ENCODE measurements at regions not wholly inside any gene's neighbourhood (a gene's known extent, or its start where the extent isn't known, plus 50 kb on each side); places are given as distances from the start of the nearest gene placed in this dataset.

DNA sequence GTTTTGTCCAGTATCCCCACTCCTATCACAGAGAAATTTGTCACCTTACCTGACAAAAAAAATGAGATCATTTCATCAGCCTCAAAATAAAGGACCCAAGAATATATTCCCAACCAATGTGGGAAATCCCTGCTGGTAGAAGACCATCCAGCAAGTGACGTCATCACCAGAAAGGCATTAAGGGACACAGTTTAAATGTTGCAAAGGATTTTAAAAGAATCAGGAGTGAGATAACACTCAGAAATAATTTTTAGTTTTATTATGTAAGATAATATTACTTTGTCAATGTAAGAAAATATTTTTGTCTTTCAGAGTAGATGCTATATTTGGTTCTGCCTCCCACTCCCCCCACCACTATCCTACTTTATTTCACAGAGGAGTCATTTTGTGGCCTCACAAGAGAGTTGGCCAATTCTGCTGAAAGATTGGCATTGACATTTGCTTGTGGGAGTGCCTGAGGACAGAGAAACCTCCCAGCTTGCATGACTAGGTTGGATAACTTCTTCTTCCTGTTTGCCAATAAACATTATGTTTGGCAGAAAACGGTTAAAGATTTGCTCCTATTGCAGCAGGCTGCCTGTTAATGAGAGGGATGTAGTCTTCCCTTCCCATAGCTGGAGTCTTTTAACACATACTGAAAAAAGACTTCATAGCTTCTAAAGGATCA lies 288.6 kb upstream of the DAB2 start:
- Histone ChIP-seq H3K4me2 (ENCODE audit: control insufficient read depth, extremely low read depth, insufficient read depth, low read depth, low read length) (no peak overlapping the region), H3K4me3 (ENCODE audit: control insufficient read depth in 2 of 3, extremely low read depth in 1 of 3, insufficient read depth in 2 of 3, low read depth in 1 of 3, low read length in 3 of 3) (no peak overlapping the region), H3K27me3 (ENCODE audit: control insufficient read depth, extremely low read depth, insufficient read depth, low read length) (no peaks in the 10 kb centered on the region), H3K79me2 (ENCODE audit: control insufficient read depth, insufficient read depth, low read length) (no peaks in the 10 kb centered on the region), H3K27ac (ENCODE audit: control insufficient read depth, insufficient read depth, low read length) (no peak overlapping the region), H3K4me1 (ENCODE audit: control insufficient read depth, extremely low read depth, insufficient read depth, low read length) (no peaks in the 10 kb centered on the region), H3K36me3 (ENCODE audit: control insufficient read depth in 2 of 2, extremely low read depth in 1 of 2, insufficient read depth in 2 of 2, low read length in 2 of 2) (no peaks in the 10 kb centered on the region), H2AFZ (ENCODE audit: control insufficient read depth, low read length) (no peak overlapping the region), H3K9ac (ENCODE audit: control insufficient read depth, extremely low read depth, insufficient read depth, low read length) (no peak overlapping the region), H4K20me1 (ENCODE audit: control insufficient read depth, extremely low read depth, insufficient read depth, low read length) (no peaks in the 10 kb centered on the region), H3K9me3 (ENCODE audit: control insufficient read depth, low read depth, low read length) (no peaks in the 10 kb centered on the region), H3K9me1 (ENCODE audit: control insufficient read depth, extremely low read depth, insufficient read depth, low read length) (no peaks in the 10 kb centered on the region)
- dilution Hi-C loops (cut with MboI; ENCODE audit: extremely low pct_ligation_motif_present, low sequenced_read_pairs), result no loop called here
- TF ChIP-seq CTCF (optimal IDR thresholded peaks at IDR 0.05 in 1 of 3, IDR thresholded peaks at IDR 0.05 in 1 of 3, conservative IDR thresholded peaks at IDR 0.05 in 1 of 3; ENCODE audit: extremely low read depth in 1 of 3, insufficient read depth in 2 of 3, low read length in 3 of 3) (no peak), EZH2 (IDR thresholded peaks at IDR 0.05; ENCODE audit: low read length) (no peak)
- DNase-seq (ENCODE audit: low read depth, low spot score) (no peak), FAIRE-seq (no peak)

DNA sequence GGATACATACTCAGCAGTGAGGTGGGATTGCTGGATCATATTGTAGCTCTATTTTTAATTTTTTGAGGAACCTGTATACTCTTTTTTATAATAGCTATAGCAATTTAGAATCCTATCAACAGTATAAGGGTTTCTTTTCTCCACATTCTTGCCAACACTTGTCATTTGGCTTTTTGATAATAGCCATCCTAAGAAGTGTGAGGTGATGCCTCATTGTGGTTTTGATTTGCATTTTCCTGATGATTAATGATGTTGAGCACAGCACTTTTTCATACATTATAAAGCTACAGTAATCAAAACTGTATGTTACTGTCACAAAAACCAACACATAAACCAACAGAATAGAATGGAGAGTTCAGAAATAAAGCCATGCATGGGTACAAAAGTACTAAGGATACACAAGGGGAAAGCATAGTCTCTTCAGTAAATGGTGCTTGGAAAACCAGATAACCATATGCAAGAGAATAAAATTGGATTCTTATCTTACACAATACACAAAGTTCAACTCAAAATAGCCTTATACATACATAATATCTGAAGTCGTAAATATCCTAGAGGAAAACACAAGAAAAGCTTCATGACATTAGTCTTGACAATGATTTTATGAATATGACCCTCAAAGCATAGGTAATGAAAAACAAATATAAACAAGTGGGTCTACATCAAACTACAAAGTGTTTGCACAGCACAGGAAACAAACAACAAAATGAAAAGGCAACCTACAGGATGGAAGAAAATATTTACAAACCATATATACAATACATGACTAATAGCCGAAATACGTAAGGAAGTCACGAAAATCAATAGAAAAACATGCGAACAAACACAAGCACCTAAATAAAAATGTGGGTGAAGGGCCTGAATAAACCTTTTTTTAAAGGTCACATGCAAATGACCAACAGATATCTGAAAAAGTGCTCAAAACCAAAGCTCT lies 287.8 kb upstream of the DAB2 start:
- Histone ChIP-seq H3K9me1 (ENCODE audit: control insufficient read depth, extremely low read depth, insufficient read depth, low read length) (no peaks in the 10 kb centered on the region), H3K4me3 (ENCODE audit: control insufficient read depth in 2 of 3, extremely low read depth in 1 of 3, insufficient read depth in 2 of 3, low read depth in 1 of 3, low read length in 3 of 3) (no peak overlapping the region), H3K27me3 (ENCODE audit: control insufficient read depth, extremely low read depth, insufficient read depth, low read length) (no peaks in the 10 kb centered on the region), H3K4me2 (ENCODE audit: control insufficient read depth, extremely low read depth, insufficient read depth, low read depth, low read length) (no peak overlapping the region), H4K20me1 (ENCODE audit: control insufficient read depth, extremely low read depth, insufficient read depth, low read length) (no peaks in the 10 kb centered on the region), H3K79me2 (ENCODE audit: control insufficient read depth, insufficient read depth, low read length) (no peaks in the 10 kb centered on the region), H3K27ac (ENCODE audit: control insufficient read depth, insufficient read depth, low read length) (no peak overlapping the region), H3K9ac (ENCODE audit: control insufficient read depth, extremely low read depth, insufficient read depth, low read length) (no peak overlapping the region), H3K9me3 (ENCODE audit: control insufficient read depth, low read depth, low read length) (no peaks in the 10 kb centered on the region), H2AFZ (ENCODE audit: control insufficient read depth, low read length) (no peak overlapping the region), H3K36me3 (ENCODE audit: control insufficient read depth in 2 of 2, extremely low read depth in 1 of 2, insufficient read depth in 2 of 2, low read length in 2 of 2) (no peaks in the 10 kb centered on the region), H3K4me1 (ENCODE audit: control insufficient read depth, extremely low read depth, insufficient read depth, low read length) (no peaks in the 10 kb centered on the region)
- DNase-seq (ENCODE audit: low read depth, low spot score) (no peak), FAIRE-seq (no peak)
- TF ChIP-seq EZH2 (IDR thresholded peaks at IDR 0.05; ENCODE audit: low read length), result no peak
- no peak for TF ChIP-seq CTCF (optimal IDR thresholded peaks at IDR 0.05 in 1 of 3, IDR thresholded peaks at IDR 0.05 in 1 of 3, conservative IDR thresholded peaks at IDR 0.05 in 1 of 3; ENCODE audit: extremely low read depth in 1 of 3, insufficient read depth in 2 of 3, low read length in 3 of 3)
- dilution Hi-C loops (cut with MboI; ENCODE audit: extremely low pct_ligation_motif_present, low sequenced_read_pairs), result no loop called here
